Astrocyte of the cerebellum (primary cell): ENCODE measurements at regions not wholly inside any gene's neighbourhood (a gene's known extent, or its start where the extent isn't known, plus 50 kb on each side); places are given as distances from the start of the nearest gene placed in this dataset.

Experiments
- DNase-seq: peaks from one replicate; pipeline ENCODE4 v3.0.0-alpha.2; 2011; ENCODE audit warnings: low read depth
- H3K4me3 ChIP-seq: 2 replicates; pipeline ENCODE4 v1.5.1; 2011; ENCODE audit warnings: mild to moderate bottlenecking, low read depth, low read length, moderate library complexity
- CTCF ChIP-seq: IDR thresholded peaks from 2 replicates; pipeline ENCODE4 v1.5.1; 2012; ENCODE audit warnings: low read length, low read depth, moderate library complexity, mild to moderate bottlenecking; ENCODE audit errors: missing control alignments
- in situ Hi-C: cut with HindIII; loops from 2 replicates; pipeline ENCODE4 v1.10.0; 2017; ENCODE audit warnings: low sequenced_read_pairs

GRCh38 chr3:135618123-135618522, 347.4 kb upstream of the PPP2R3A start:
- in situ Hi-C loops, result no loop called here
- H3K4me3 ChIP-seq, result no peak overlapping the region
- no peak for TF ChIP-seq CTCF
- DNase-seq, result no peak

- H3K4me3 ChIP-seq, result no peak overlapping the region
- no peak for DNase-seq
- TF ChIP-seq CTCF, result no peak
- in situ Hi-C loops, result no loop called here
Observed at GRCh38 chr3:135621184-135621920, 344.2 kb upstream of the PPP2R3A start.

GRCh38 chr3:135622215-135622614, 343.3 kb upstream of the PPP2R3A start:
- DNase-seq, result no peak
- in situ Hi-C loops, result no loop called here
- TF ChIP-seq CTCF, result no peak
- H3K4me3 ChIP-seq, result no peak overlapping the region

- no peak overlapping the region for H3K4me3 ChIP-seq
- no peak for TF ChIP-seq CTCF
- no peak for DNase-seq
- in situ Hi-C loops, result no loop called here
Observed at GRCh38 chr3:135622656-135623055, 342.9 kb upstream of the PPP2R3A start.

- no peak overlapping the region for H3K4me3 ChIP-seq
- no peak for DNase-seq
- TF ChIP-seq CTCF, result no peak
- in situ Hi-C loops, result no loop called here
Observed at GRCh38 chr3:135623558-135623957, 342.0 kb upstream of the PPP2R3A start.

- no peak for DNase-seq
- TF ChIP-seq CTCF, result no peak
- H3K4me3 ChIP-seq, result no peak overlapping the region
- in situ Hi-C loops, result no loop called here
Observed at GRCh38 chr3:135627057-135627456, 338.5 kb upstream of the PPP2R3A start.
